ENCODE measurements at regions not wholly inside any gene's neighbourhood (a gene's known extent, or its start where the extent isn't known, plus 50 kb on each side); places are given as distances from the start of the nearest gene placed in this dataset.

DNA sequence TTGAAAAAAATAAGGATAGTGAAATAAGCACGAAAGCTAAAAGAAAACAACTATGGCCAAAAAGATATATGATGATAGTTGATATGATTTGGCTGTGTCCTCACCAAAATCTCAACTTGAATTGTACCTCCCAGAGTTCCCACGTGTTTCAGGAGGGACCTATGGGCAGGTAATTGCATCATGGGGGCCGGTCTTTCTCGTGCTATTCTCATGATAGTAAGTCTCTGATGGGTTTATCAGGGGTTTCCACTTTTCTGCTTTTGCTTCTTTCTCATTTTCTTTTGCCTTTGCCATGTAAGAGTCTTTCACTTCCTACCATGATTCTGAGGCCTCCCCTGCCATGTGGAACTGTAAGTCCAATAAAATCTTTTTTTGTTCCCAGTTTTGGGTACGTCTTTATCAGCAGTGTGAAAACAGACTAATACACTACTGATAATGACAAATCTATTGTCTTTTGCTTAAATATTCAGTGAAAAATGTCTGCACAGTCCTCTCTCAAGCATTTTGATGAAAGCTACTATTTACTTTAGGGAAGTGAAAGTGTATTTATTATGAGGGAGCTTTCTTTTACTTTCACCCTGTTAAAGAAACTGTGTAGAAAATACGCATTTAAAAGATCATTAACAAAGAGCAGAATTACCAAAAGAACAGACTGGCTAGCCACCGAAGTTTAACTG is 389.1 kb downstream of the HTR1B start:
- DNase-seq (ENCODE audit: low read depth): no peak

DNA sequence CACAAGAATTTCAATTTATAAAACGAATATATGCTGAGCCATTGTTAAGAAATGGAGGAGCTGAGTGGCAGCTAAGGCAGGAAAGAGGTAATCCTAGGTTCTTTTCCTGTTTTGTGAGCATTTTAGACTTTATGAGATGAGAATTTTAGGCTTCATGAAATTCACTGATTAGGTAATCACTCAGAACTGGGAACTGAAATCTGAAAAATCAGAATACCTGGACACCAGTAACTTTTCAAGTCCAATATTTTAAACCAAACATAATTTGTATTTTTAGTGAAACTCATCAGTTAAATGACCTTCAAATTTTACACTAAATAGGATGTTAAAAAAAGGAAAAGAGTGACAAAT is 389.9 kb downstream of the HTR1B start:
- DNase-seq (ENCODE audit: low read depth): no peak

GRCh38 chr6:77072694-77073409 is 390.4 kb downstream of the HTR1B start:
- no peak for DNase-seq (ENCODE audit: low read depth)

GRCh38 chr6:77063494-77063893 is 399.8 kb downstream of the HTR1B start:
- no peak for DNase-seq (ENCODE audit: low read depth)

- DNase-seq (ENCODE audit: low read depth): no peak
Measured at GRCh38 chr6:77055711-77056110, 407.6 kb downstream of the HTR1B start.

DNA sequence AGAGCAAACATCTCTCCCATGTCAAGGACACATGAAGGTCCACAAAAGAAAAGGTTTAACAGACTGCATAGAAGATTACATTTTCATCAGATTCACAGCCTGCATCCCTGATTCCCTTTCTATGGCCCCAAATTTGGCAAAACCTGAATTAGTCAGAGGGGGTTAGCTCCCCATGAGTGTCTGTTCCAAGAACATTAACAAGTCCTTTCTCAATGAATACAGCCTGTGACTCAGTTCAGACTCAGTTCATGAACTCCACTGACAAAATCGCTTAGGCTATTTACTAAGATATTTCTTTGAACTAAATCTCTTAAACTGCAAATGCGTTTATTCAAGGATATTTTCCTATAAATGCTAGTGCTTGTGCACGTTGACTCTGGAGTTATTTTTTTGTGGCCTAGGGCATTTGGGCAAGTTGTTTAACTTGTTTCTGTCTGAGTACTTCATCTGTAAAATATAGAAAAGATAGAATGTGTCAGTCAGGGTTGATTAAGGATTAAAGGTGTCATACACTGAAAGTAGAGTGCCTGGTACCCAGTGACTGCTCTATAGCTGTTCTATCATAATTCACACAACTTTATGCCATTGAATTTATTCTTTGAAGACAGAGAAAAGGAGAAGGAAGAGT is 422.6 kb downstream of the HTR1B start:
- no peak for DNase-seq (ENCODE audit: low read depth)

- no peak for DNase-seq (ENCODE audit: low read depth)
Measured at GRCh38 chr6:77038807-77039206, 424.5 kb downstream of the HTR1B start.

DNA sequence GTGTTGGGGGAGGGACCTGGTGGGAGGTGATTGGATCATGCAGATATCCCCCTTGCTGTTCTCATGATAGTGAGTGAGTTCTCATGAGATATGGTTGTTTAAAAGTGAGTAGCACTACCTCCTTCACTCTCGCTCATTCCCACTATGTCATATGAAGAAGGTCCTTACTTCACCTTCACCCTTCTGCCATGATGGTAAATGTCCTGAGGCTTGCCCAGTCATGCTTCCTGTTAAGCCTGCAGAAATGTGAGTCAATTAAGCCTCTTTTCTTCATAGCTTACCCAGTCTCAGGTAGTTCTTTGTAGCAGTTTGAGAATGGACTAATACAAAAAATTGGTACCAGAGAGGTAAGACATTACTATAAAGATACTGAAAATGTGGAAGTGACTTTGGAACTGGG is 425.9 kb downstream of the HTR1B start:
- DNase-seq (ENCODE audit: low read depth): no peak

GRCh38 chr6:77036400-77036799 is 426.9 kb downstream of the HTR1B start:
- DNase-seq (ENCODE audit: low read depth): no peak

DNA sequence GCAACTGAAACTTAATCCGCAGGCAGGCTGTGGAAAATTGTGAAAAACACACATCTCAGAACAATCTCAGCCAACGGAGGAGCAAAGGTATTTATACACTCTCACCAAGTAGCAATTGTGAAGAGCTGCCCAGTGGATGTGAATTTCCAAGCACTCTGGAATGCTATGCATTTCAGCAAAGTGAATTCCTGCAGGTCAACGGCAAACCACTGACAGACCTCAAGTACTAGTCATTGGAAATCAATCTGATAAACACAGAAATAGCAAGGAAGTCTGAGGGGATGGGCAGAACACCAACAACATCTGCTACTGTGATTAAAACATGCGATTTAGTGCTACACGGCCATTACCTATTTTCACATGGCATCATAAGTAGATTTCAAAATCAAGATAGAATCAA is 429.1 kb downstream of the HTR1B start:
- peak; percentile 88 for DNase-seq (ENCODE audit: low read depth)

GRCh38 chr6:77030929-77031674 is 432.2 kb downstream of the HTR1B start:
- DNase-seq (ENCODE audit: low read depth): peak; percentile 60

DNA sequence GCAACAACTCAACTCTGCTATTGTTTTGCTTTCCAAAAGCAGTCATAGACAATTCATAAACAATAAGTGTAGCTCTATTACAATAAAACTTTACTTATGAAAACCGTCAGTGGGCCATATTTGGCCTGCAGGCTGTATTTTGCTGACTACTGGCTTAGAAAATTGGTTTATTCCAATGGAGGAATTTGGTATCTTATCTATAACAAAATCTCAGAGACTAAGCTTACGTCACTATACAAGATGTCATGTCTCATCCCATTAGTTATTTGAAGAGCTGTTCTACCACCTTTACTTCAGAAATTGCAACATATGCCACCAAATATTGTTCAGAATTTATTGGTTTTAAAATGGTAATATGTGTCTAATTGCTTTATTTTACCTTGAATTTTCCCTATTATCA is 436.9 kb downstream of the HTR1B start:
- DNase-seq (ENCODE audit: low read depth): no peak

DNA sequence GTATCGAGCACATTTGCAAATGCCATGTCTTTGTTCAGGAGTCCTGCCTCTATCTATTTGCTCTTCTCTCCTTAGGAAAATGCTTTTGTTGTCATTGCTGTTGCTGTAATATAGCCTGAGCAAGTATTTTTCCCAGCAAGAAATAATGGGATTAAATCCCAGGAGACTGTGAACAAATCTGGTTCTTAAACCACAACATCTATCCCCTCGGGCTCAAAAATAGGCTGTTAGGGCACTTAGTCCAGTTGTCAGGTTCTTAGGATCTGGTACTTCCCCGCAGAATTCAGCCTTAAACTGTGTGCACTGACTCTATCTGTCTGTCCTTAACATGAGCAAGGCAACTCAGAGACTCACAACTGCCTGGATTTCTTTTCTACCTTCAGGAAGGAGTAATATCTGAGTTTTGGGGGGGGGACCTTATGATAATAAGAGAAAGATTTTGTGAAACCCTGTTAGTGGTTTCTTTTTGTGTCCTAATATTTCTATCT is 437.5 kb downstream of the HTR1B start:
- DNase-seq (ENCODE audit: low read depth): no peak

DNA sequence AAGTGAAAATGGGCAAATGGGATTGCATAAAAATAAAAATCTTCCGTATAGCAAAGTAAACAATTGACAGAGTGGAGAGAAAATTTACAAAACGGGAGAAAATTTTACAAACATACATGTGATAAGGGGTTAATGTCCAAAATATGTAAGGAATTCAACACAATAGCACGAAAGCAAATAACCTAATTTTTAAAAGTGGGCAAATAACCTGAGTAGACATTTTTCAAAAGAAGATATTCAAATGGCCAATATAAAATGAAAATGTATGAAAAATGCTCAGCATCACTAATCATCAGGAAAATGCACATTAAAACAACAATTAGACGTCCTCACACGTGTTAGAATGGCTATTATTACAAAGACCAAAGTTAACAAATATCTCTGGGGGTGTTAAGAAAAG is 441.5 kb downstream of the HTR1B start:
- no peak for DNase-seq (ENCODE audit: low read depth)

DNA sequence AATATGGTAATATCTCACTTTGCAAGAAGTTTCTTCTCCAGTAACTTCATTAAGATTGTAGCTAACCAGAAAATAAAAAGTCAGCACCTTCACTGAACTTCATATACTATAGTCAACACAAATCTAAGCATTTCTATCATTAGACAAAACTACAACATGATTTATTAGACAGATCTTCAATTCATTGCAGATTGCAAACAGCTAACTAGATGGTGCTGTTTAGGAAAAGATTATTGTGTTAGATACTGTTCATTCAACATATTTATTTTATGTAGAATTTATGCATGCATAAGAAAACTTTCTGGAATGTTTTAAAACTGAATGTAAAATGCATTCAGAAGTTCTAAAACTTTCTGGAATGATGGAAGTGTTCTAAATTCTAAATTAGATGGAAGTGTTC is 442.1 kb downstream of the HTR1B start:
- no peak for DNase-seq (ENCODE audit: low read depth)

- DNase-seq (ENCODE audit: low read depth): no peak
Measured at GRCh38 chr6:77019081-77019480, 444.2 kb downstream of the HTR1B start.

DNA sequence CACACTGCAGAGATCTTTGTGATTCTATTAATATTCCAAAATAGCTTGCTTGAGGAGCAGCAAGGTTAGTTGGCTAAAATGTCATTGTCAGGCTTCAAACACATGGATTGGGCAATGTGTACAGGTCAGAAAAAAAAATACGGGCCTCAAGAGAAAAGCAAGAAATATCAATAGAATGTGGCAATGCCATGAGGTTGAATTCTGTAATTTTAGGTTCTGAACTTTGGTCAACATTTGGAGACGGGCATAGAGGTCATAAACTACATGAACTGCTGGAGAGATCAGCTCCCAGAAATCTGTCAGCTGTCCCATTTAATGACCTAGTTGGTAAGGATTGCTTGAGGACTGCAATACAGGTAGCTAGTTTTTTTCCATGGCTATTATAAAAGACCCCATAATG is 445.8 kb downstream of the HTR1B start:
- no peak for DNase-seq (ENCODE audit: low read depth)

- DNase-seq (ENCODE audit: low read depth): peak; percentile 25
Measured at GRCh38 chr6:77015350-77015749, 447.9 kb downstream of the HTR1B start.

GRCh38 chr6:77011929-77012545 is 451.3 kb downstream of the HTR1B start:
- DNase-seq (ENCODE audit: low read depth): no peak

DNA sequence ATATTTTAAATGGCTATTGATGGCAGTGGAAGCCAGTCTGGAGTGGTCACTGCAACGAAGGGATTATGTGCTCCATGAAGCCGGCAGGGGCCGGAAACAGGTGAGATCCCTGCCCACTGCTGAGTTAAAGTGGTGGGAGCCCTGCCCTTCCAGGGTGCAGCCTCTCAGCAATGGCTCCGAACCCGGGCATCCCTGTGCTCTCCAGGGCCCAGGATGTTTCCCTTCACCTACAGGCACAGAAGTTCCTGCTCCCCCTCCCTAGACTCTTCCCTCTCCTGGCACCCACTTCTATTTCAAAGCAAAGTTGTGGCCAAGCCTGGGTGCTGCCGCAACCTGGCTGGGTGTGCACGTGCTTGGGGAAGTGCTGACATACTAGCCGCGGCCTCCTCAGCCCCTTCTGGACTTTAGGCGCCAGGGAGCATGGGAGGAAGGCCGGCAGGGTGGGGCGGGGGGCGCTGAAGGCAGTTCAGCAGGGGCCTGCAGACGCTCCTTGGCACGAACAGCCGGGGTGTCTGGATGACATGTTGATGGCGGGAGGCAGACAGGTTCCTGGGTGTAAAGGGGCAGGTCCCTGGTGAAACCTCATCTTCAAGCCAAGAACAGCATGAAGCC is 452.3 kb downstream of the HTR1B start:
- DNase-seq (ENCODE audit: low read depth): no peak

GRCh38 chr6:76992553-76992952 is 470.7 kb downstream of the HTR1B start:
- no peak for DNase-seq (ENCODE audit: low read depth)

DNA sequence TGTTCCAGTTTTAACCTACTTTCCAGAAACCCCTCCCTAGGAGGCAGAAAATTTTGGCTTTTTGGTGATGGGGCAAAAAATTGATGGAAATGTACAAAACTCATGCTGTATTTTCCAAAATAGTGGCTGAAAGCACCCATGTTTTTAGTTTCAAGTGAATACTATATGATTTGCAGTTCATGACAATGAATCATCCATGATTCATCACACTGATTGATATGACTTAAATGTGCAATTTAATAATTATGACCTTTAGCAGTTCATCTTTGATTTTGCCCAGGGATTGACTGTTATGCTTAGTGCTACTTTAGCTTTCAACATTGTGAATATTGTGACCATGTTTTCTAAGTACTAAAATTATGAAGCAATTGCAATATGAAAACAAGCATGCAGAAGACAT is 478.7 kb downstream of the HTR1B start:
- DNase-seq (ENCODE audit: low read depth): no peak
